ENCODE measurements at regions not wholly inside any gene's neighbourhood (a gene's known extent, or its start where the extent isn't known, plus 50 kb on each side); places are given as distances from the start of the nearest gene placed in this dataset.
"Not testable (repeated sequence)": the region's sequence is repeated elsewhere in the genome, so short reads cannot be mapped to it uniquely, and the experiment has no call there.

- no peak for TF ChIP-seq CTCF (IDR thresholded peaks at IDR 0.05; ENCODE audit: insufficient read depth, low read depth, low read length, missing control alignments)
- DNase-seq (ENCODE audit: low read depth) = no peak
- H3K4me3 ChIP-seq (ENCODE audit: low read depth, low read length) = no peak overlapping the region
Observed at GRCh38 chr6:159520002-159520401, 173.0 kb downstream of the SOD2 start.

GRCh38 chr6:159515811-159516210 is 177.2 kb downstream of the SOD2 start:
- not testable (repeated sequence) for DNase-seq (ENCODE audit: low read depth)

GRCh38 chr6:159513914-159514313 is 179.1 kb downstream of the SOD2 start:
- no peak overlapping the region for H3K4me3 ChIP-seq (ENCODE audit: low read depth, low read length)
- no peak for DNase-seq (ENCODE audit: low read depth)
- no peak for TF ChIP-seq CTCF (IDR thresholded peaks at IDR 0.05; ENCODE audit: insufficient read depth, low read depth, low read length, missing control alignments)

More at GRCh38 chr6:159515811-159516210, 177.2 kb downstream of the SOD2 start:
- not testable (repeated sequence) for H3K4me3 ChIP-seq (ENCODE audit: low read depth, low read length)

- no peak for TF ChIP-seq CTCF (IDR thresholded peaks at IDR 0.05; ENCODE audit: insufficient read depth, low read depth, low read length, missing control alignments)
- DNase-seq (ENCODE audit: low read depth) = no peak
- no peak overlapping the region for H3K4me3 ChIP-seq (ENCODE audit: low read depth, low read length)
Observed at GRCh38 chr6:159513074-159513720, 179.8 kb downstream of the SOD2 start.

GRCh38 chr6:159512571-159512970 is 180.5 kb downstream of the SOD2 start:
- TF ChIP-seq CTCF (IDR thresholded peaks at IDR 0.05; ENCODE audit: insufficient read depth, low read depth, low read length, missing control alignments) = no peak
- DNase-seq (ENCODE audit: low read depth) = no peak
- no peak overlapping the region for H3K4me3 ChIP-seq (ENCODE audit: low read depth, low read length)

- no peak for TF ChIP-seq CTCF (IDR thresholded peaks at IDR 0.05; ENCODE audit: insufficient read depth, low read depth, low read length, missing control alignments)
- no peak overlapping the region for H3K4me3 ChIP-seq (ENCODE audit: low read depth, low read length)
- DNase-seq (ENCODE audit: low read depth) = no peak
Observed at GRCh38 chr6:159512104-159512503, 180.9 kb downstream of the SOD2 start.

- TF ChIP-seq CTCF (IDR thresholded peaks at IDR 0.05; ENCODE audit: insufficient read depth, low read depth, low read length, missing control alignments) = no peak
- H3K4me3 ChIP-seq (ENCODE audit: low read depth, low read length) = no peak overlapping the region
- no peak for DNase-seq (ENCODE audit: low read depth)
Observed at GRCh38 chr6:159510141-159510540, 182.9 kb downstream of the SOD2 start.

Measured in GM12865 (cell line).